ENCODE measurements at regions not wholly inside any gene's neighbourhood (a gene's known extent, or its start where the extent isn't known, plus 50 kb on each side); places are given as distances from the start of the nearest gene placed in this dataset.

DNA sequence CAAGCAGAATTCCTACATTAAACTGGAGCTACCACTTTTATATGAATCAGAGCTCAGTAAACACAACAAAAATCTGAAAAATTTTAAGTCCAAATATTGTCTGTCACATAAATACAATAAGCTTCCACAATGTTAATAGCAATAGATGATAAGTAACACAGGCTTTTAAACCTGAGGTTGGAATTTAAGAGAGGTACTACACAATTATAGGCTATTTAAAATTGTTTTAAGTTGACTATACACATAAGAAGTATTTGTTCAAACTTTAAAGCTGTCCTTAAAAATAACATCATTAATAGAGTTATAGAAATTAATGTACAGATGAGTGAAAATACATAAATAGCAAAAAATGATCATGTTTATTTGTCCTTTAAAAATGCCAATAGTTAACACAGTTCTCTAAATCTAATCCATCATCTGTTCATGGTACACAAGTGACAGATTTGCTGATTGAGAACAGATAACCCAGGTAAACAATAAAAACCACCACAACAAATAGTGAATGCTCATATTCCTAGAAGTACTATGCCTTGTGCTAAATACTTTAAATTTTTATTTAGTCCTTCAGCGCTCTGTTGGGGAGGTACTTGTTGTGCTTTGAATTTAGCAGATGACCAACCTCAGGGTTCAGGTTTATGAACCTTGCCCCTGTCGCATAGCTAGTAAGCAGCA is 382.3 kb upstream of the ID4 start:
- WGBS (ENCODE audit: insufficient coverage, low coverage, missing lambda C conversion rate), result 5% methylated on average over 2 of the region's 2 CpGs
- Histone ChIP-seq H4K20me1 (replicated peaks; ENCODE audit: control insufficient read depth, insufficient read depth, low read length) (no peaks in the 10 kb centered on the region), H3K9ac (ENCODE audit: insufficient read depth in 1 of 2, low read depth in 2 of 2, low read length in 2 of 2) (no peak overlapping the region), H3K4me1 (replicated peaks in 1 of 2; ENCODE audit: control insufficient read depth in 2 of 2, insufficient read depth in 2 of 2, low read length in 2 of 2) (no peaks in the 10 kb centered on the region), H3K9me1 (ENCODE audit: control insufficient read depth, insufficient read depth, low read length) (no peaks in the 10 kb centered on the region), H3K36me3 (ENCODE audit: control insufficient read depth, insufficient read depth, low read length) (no peaks in the 10 kb centered on the region), H2AFZ (ENCODE audit: low read depth, low read length) (no peak overlapping the region), H3K9me3 (replicated peaks; ENCODE audit: control insufficient read depth, insufficient read depth, low read depth, low read length) (no peaks in the 10 kb centered on the region), H3K79me2 (ENCODE audit: control insufficient read depth, insufficient read depth, low read length) (no peaks in the 10 kb centered on the region), H3K27me3 (ENCODE audit: control insufficient read depth in 2 of 2, insufficient read depth in 2 of 2, low read length in 2 of 2) (no peaks in the 10 kb centered on the region), H3K27ac (ENCODE audit: extremely low read depth, low read depth, low read length) (no peak overlapping the region), H3K4me2 (ENCODE audit: insufficient read depth, low read length) (no peak overlapping the region), H3K4me3 (no peak overlapping the region)
- intact Hi-C loops (cut with micrococcal nuclease) (no loop called here), in situ Hi-C loops (cut with MboI) (no loop called here)
- TF ChIP-seq PYGO2 (tag; IDR thresholded peaks at IDR 0.05), result no peak
- ChIA-PET CTCF (ENCODE audit: low intra/inter-chr PET ratio) (no interaction called here), POLR2A (no interaction called here)
- no TSS peak for BruUV-seq (replicated peaks)
- no peak for FAIRE-seq
- ATAC-seq, result no peak
- DNase-seq (ENCODE audit: extremely low read depth in 1 of 4, low spot score in 3 of 4), result no peak

- Histone ChIP-seq H3K4me2 (ENCODE audit: insufficient read depth, low read length) (no peak overlapping the region), H3K9ac (ENCODE audit: insufficient read depth in 1 of 2, low read depth in 2 of 2, low read length in 2 of 2) (no peak overlapping the region), H3K79me2 (ENCODE audit: control insufficient read depth, insufficient read depth, low read length) (no peaks in the 10 kb centered on the region), H4K20me1 (replicated peaks; ENCODE audit: control insufficient read depth, insufficient read depth, low read length) (no peaks in the 10 kb centered on the region), H3K4me3 (no peak overlapping the region), H3K27me3 (ENCODE audit: control insufficient read depth in 2 of 2, insufficient read depth in 2 of 2, low read length in 2 of 2) (no peaks in the 10 kb centered on the region), H3K27ac (ENCODE audit: extremely low read depth, low read depth, low read length) (no peak overlapping the region), H3K9me3 (replicated peaks; ENCODE audit: control insufficient read depth, insufficient read depth, low read depth, low read length) (no peaks in the 10 kb centered on the region), H3K9me1 (ENCODE audit: control insufficient read depth, insufficient read depth, low read length) (no peaks in the 10 kb centered on the region), H3K4me1 (replicated peaks in 1 of 2; ENCODE audit: control insufficient read depth in 2 of 2, insufficient read depth in 2 of 2, low read length in 2 of 2) (no peaks in the 10 kb centered on the region), H3K36me3 (ENCODE audit: control insufficient read depth, insufficient read depth, low read length) (no peaks in the 10 kb centered on the region), H2AFZ (ENCODE audit: low read depth, low read length) (no peak overlapping the region)
- no TSS peak for BruUV-seq (replicated peaks)
- WGBS (ENCODE audit: insufficient coverage, low coverage, missing lambda C conversion rate), result 0% methylated on average over 2 of the region's 2 CpGs
- ChIA-PET CTCF (ENCODE audit: low intra/inter-chr PET ratio) (no interaction called here), POLR2A (interaction anchor here (0.7 kb wide), 1 partner anchor 35 kb away, joined by 3 read pairs; no protein-coding TSS in a partner anchor)
- DNase-seq (ENCODE audit: extremely low read depth in 1 of 4, low spot score in 3 of 4) (no peak), ATAC-seq (no peak), FAIRE-seq (no peak)
- no peak for TF ChIP-seq HES1 (IDR thresholded peaks at IDR 0.05; ENCODE audit: low read depth)
- in situ Hi-C loops (cut with MboI), result no loop called here
- intact Hi-C loops (cut with micrococcal nuclease), result no loop called here
Observed at GRCh38 chr6:19463250-19463649, 373.9 kb upstream of the ID4 start.
